B cell (primary cell): ENCODE measurements at regions not wholly inside any gene's neighbourhood (a gene's known extent, or its start where the extent isn't known, plus 50 kb on each side); places are given as distances from the start of the nearest gene placed in this dataset.

ENCODE experiments used
- ATAC-seq: fragments of 200-7000 bp; cut with Tn5 transposase; one replicate; pipeline ENCODE4 v1.10.0; 2021; ENCODE audit warnings: low read depth, mild to moderate bottlenecking, moderate number of reproducible peaks, moderate library complexity
- CTCF ChIA-PET: fragments of 350-600 bp; sonication (Branson Sonifier 250); formaldehyde crosslinking; loops from one replicate; lab custom pipeline; 2021; ENCODE audit warnings: antibody characterized with exemption, inconsistent platforms; lab: Charles Lee
- POLR2A ChIA-PET: fragments of 350-600 bp; sonication (Branson Sonifier 250); formaldehyde crosslinking; loops from one replicate; lab custom pipeline; 2021; ENCODE audit warnings: antibody characterized with exemption; lab: Charles Lee
- DNase-seq: peaks from one replicate; pipeline ENCODE4 v3.0.0; 2013
- H2AFZ ChIP-seq: 2 replicates; pipeline ENCODE4 v1.6.1; 2012; ENCODE audit warnings: mild to moderate bottlenecking, low read depth, low read length; ENCODE audit not compliant: insufficient read depth, poor library complexity, severe bottlenecking
- H3K27ac ChIP-seq, 2 donors: 1 replicate in 1 of 2; 2 replicates in 1 of 2; pipeline ENCODE4 v1.5.1; 2012 to 2013; ENCODE audit warnings: low read length in 2 of 2, mild to moderate bottlenecking in 2 of 2, moderate library complexity in 1 of 2
- H3K27me3 ChIP-seq, 4 experiments: fragments of 200-600 bp in 1 of 4; sonication (generic) in 1 of 4; replicated peaks in 1 of 4; 1 replicate in 2 of 4; 2 replicates in 2 of 4; pipeline versions ENCODE4 v1.6.1 to v1.7.0; 2013 to 2016; ENCODE audit warnings: low read length in 3 of 4, mild to moderate bottlenecking in 2 of 4, mixed read lengths in 1 of 4, moderate library complexity in 1 of 4; ENCODE audit not compliant: insufficient read depth in 4 of 4, control insufficient read depth in 3 of 4; ENCODE audit errors: control extremely low read depth in 1 of 4
- H3K36me3 ChIP-seq, 2 experiments: replicated peaks in 1 of 2; 1 replicate in 1 of 2; 2 replicates in 1 of 2; pipeline versions ENCODE4 v1.6.1 to v1.7.1; 2013; ENCODE audit warnings: low read length in 1 of 2; ENCODE audit not compliant: insufficient read depth in 2 of 2, control insufficient read depth in 1 of 2; ENCODE audit errors: control extremely low read depth in 1 of 2, extremely low read depth in 1 of 2
- H3K4me1 ChIP-seq, 2 donors: fragments of 200-600 bp in 1 of 2; sonication (generic) in 1 of 2; 1 replicate in 1 of 2; 2 replicates in 1 of 2; pipeline versions ENCODE4 v1.5.1 to v1.6.1; 2013 to 2017; ENCODE audit warnings: low read length in 2 of 2; ENCODE audit not compliant: control insufficient read depth in 2 of 2, insufficient read depth in 2 of 2
- H3K4me2 ChIP-seq: replicated peaks from 2 replicates; pipeline ENCODE3; 2012; ENCODE audit warnings: mild to moderate bottlenecking, low read depth, low read length; ENCODE audit not compliant: poor library complexity, severe bottlenecking
- H3K4me3 ChIP-seq, 5 experiments: fragments of 200-600 bp in 1 of 5; sonication (generic) in 1 of 5; 1 replicate in 3 of 5; 2 replicates in 2 of 5; pipeline versions ENCODE4 v1.5.1 to v1.7.0; 2011 to 2016; ENCODE audit warnings: low read length in 4 of 5, mild to moderate bottlenecking in 4 of 5, low read depth in 2 of 5, control low read depth in 1 of 5, moderate library complexity in 1 of 5; ENCODE audit not compliant: insufficient read depth in 1 of 5; ENCODE audit errors: control extremely low read depth in 1 of 5, extremely low read depth in 1 of 5
- H3K79me2 ChIP-seq: fragments of 200-600 bp; sonication (generic); one replicate; pipeline ENCODE4 v1.6.0; 2016; ENCODE audit warnings: low read length; ENCODE audit not compliant: control insufficient read depth, insufficient read depth
- H3K9ac ChIP-seq: fragments of 200-600 bp; sonication (generic); 2 replicates; pipeline ENCODE4 v1.6.1; 2017; ENCODE audit warnings: mild to moderate bottlenecking, low read length, moderate library complexity
- H3K9me3 ChIP-seq, 3 donors: one replicate each; pipeline versions ENCODE4 v1.6.1 to v1.7.1; 2013; ENCODE audit warnings: low read length in 2 of 3; ENCODE audit not compliant: control insufficient read depth in 2 of 3, insufficient read depth in 1 of 3; ENCODE audit errors: control extremely low read depth in 1 of 3
- H4K20me1 ChIP-seq: 2 replicates; pipeline ENCODE4 v1.6.0; 2012; ENCODE audit warnings: mild to moderate bottlenecking, low read length; ENCODE audit not compliant: insufficient read depth, control insufficient read depth, poor library complexity, severe bottlenecking
- H3K27ac Mint-ChIP-seq: one replicate; pipeline ENCODE4 v1.8.0; 2021; ENCODE audit warnings: mixed read lengths
- H3K27me3 Mint-ChIP-seq: one replicate; pipeline ENCODE4 v1.8.0; 2021; ENCODE audit warnings: mixed read lengths
- H3K4me1 Mint-ChIP-seq: one replicate; pipeline ENCODE4 v1.8.0; 2021; ENCODE audit warnings: mixed read lengths
- H3K4me3 Mint-ChIP-seq: one replicate; pipeline ENCODE4 v1.8.0; 2021; ENCODE audit warnings: mixed read lengths
- H3K9me3 Mint-ChIP-seq: one replicate; pipeline ENCODE4 v1.8.0; 2022; ENCODE audit warnings: mixed read lengths; ENCODE audit not compliant: insufficient read depth
- CTCF ChIP-seq: fragments of 200-600 bp; IDR thresholded peaks from one replicate; pipeline ENCODE4 v1.8.0; 2022; ENCODE audit warnings: antibody characterized with exemption, mild to moderate bottlenecking
- EZH2 ChIP-seq: IDR thresholded peaks from 2 replicates; pipeline ENCODE4 v1.6.1; 2012; ENCODE audit warnings: borderline replicate concordance, low read depth, mild to moderate bottlenecking, moderate library complexity, low read length; ENCODE audit not compliant: insufficient read depth, poor library complexity, severe bottlenecking
- WGBS: methylation state at CpG from one replicate; pipeline ENCODE4 v1.1.5; 2013; ENCODE audit warnings: missing lambda C conversion rate; ENCODE audit not compliant: insufficient coverage; 5-methylcytosine and 5-hydroxymethylcytosine counted together
- intact Hi-C: fragments of 100-400 bp; cut with micrococcal nuclease; formaldehyde crosslinking; loops from one replicate; pipeline ENCODE4 v1.10.0; 2022

GRCh38 chr15:30001602-30002001, 81.2 kb upstream of the GOLGA8J start:
- no peaks in the 10 kb centered on the region for H3K79me2 ChIP-seq
- POLR2A ChIA-PET, result no interaction called here
- no peaks in the 10 kb centered on the region for H3K9me3 Mint-ChIP-seq
- H3K27me3 Mint-ChIP-seq, result no peaks in the 10 kb centered on the region
- H3K27ac ChIP-seq, result no peak overlapping the region
- no peak overlapping the region for H3K27ac Mint-ChIP-seq
- no peak for ATAC-seq
- DNase-seq, result no peak
- 86% methylated on average over 3 of the region's 5 CpGs for WGBS
- no peak overlapping the region for H3K9ac ChIP-seq
- TF ChIP-seq CTCF (no peak), EZH2 (no peak)
- CTCF ChIA-PET, result no interaction called here
- H3K4me1 ChIP-seq, result no peaks in the 10 kb centered on the region
- H3K4me3 ChIP-seq, result no peak overlapping the region
- H3K9me3 ChIP-seq, result no peaks in the 10 kb centered on the region
- intact Hi-C loops, result no loop called here
- H3K4me2 ChIP-seq, result no peak overlapping the region
- H3K27me3 ChIP-seq, result no peaks in the 10 kb centered on the region
- H3K36me3 ChIP-seq, result no peaks in the 10 kb centered on the region
- H3K4me1 Mint-ChIP-seq, result no peaks in the 10 kb centered on the region
- H3K4me3 Mint-ChIP-seq, result no peak overlapping the region
- H4K20me1 ChIP-seq, result no peaks in the 10 kb centered on the region
- no peak overlapping the region for H2AFZ ChIP-seq

GRCh38 chr15:29998033-29998432, 84.7 kb upstream of the GOLGA8J start:
- TF ChIP-seq EZH2 (no peak), CTCF (no peak)
- intact Hi-C loops, result no loop called here
- no peak overlapping the region for H3K4me3 ChIP-seq
- POLR2A ChIA-PET, result no interaction called here
- ATAC-seq (no peak), DNase-seq (no peak)
- no peaks in the 10 kb centered on the region for H4K20me1 ChIP-seq
- no peaks in the 10 kb centered on the region for H3K4me1 Mint-ChIP-seq
- no peak overlapping the region for H3K9ac ChIP-seq
- H3K79me2 ChIP-seq, result no peaks in the 10 kb centered on the region
- H3K36me3 ChIP-seq, result no peaks in the 10 kb centered on the region
- 100% methylated on average over 1 of the region's 2 CpGs for WGBS
- no peak overlapping the region for H3K4me2 ChIP-seq
- H3K9me3 ChIP-seq, result peaks cover 0 to 5% (median 0%) of the 10 kb centered on the region in 3 donors
- no peak overlapping the region for H3K4me3 Mint-ChIP-seq
- CTCF ChIA-PET, result no interaction called here
- H3K9me3 Mint-ChIP-seq, result no peaks in the 10 kb centered on the region
- H2AFZ ChIP-seq, result no peak overlapping the region
- H3K27ac ChIP-seq, result no peak overlapping the region
- H3K27me3 ChIP-seq, result no peaks in the 10 kb centered on the region
- H3K4me1 ChIP-seq, result no peaks in the 10 kb centered on the region
- no peaks in the 10 kb centered on the region for H3K27me3 Mint-ChIP-seq
- no peak overlapping the region for H3K27ac Mint-ChIP-seq
